ENCODE measurements at regions not wholly inside any gene's neighbourhood (a gene's known extent, or its start where the extent isn't known, plus 50 kb on each side); places are given as distances from the start of the nearest gene placed in this dataset.

DNA sequence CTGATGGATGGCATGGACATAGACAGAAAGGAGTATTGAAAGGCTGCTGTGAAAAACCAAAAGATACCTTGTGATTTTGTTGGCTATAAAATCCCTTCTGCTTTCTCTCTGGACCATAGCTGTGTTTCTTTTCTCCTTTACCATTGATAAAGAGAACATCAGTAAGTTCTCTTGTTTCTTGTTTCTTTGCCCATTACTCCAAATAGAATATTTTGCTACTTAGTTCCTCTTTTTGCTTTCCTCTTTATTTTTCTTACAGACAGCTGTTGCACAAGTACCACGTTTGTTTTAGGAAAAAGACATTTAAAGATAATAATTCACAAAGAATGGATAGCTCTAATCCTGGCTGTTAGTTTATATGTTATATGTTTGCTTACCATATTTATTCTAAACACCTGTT lies 1129.2 kb downstream of the DTWD2 start:
- TF ChIP-seq POLR2A (IDR thresholded peaks at IDR 0.05; ENCODE audit: low read length) (no peak), GATA1 (IDR thresholded peaks at IDR 0.05; ENCODE audit: low read depth, low read length) (no peak)
